Colonic mucosa (tissue), 4 donors: ENCODE measurements at regions not wholly inside any gene's neighbourhood (a gene's known extent, or its start where the extent isn't known, plus 50 kb on each side); places are given as distances from the start of the nearest gene placed in this dataset.
"Not testable (repeated sequence)": the region's sequence is repeated elsewhere in the genome, so short reads cannot be mapped to it uniquely, and the experiment has no call there.

Experiments used
- DNase-seq: peaks from one replicate; pipeline ENCODE4 v3.0.0-alpha.2; 2020
- H3K27ac ChIP-seq: fragments of 200-600 bp; one replicate; pipeline ENCODE4 v1.8.0; 2021
- H3K27me3 ChIP-seq: fragments of 200-600 bp; one replicate; pipeline ENCODE4 v1.8.0; 2021
- H3K36me3 ChIP-seq: fragments of 200-600 bp; one replicate; pipeline ENCODE4 v1.8.0; 2021
- H3K4me1 ChIP-seq: fragments of 200-600 bp; one replicate; pipeline ENCODE4 v1.8.0; 2021; ENCODE audit warnings: mild to moderate bottlenecking
- H3K4me3 ChIP-seq: fragments of 200-600 bp; one replicate; pipeline ENCODE4 v1.8.0; 2021
- H3K9ac ChIP-seq, 2 donors: one replicate each; pipeline ENCODE4 v1.7.0; 2013; ENCODE audit warnings: control low read depth in 2 of 2, low read depth in 2 of 2, low read length in 2 of 2
- H3K9me3 ChIP-seq: fragments of 200-600 bp; one replicate; pipeline ENCODE4 v1.8.0; 2021
- CTCF ChIP-seq: fragments of 200-600 bp; IDR thresholded peaks from one replicate; pipeline ENCODE4 v1.8.0; 2022; ENCODE audit warnings: antibody characterized with exemption, mild to moderate bottlenecking
- intact Hi-C: fragments of 100-400 bp; cut with DNase I; formaldehyde crosslinking; loops from one replicate; pipeline ENCODE4 v1.14.1; 2022
- donor health status: healthy.
- donor health status: DM: no; HTN: no; CAD: no.
- donor health status: DM: no; HTN: no; CAD: no.

- Histone ChIP-seq H3K9me3 (no peaks in the 10 kb centered on the region), H3K36me3 (no peaks in the 10 kb centered on the region), H3K27ac (no peak overlapping the region), H3K4me3 (no peak overlapping the region), H3K27me3 (no peaks in the 10 kb centered on the region), H3K4me1 (no peaks in the 10 kb centered on the region), H3K9ac (no peak overlapping the region)
- TF ChIP-seq CTCF, result no peak
- intact Hi-C loops, result no loop called here
- no peak for DNase-seq
Measured at GRCh38 chr18:46222093-46222492, 117.9 kb downstream of the HAUS1 start.

GRCh38 chr18:46222710-46223360 lies 118.7 kb downstream of the HAUS1 start:
- no peak for DNase-seq
- no peak overlapping the region for H3K4me3 ChIP-seq
- no peaks in the 10 kb centered on the region for H3K9me3 ChIP-seq
- H3K9ac ChIP-seq, result no peak overlapping the region
- H3K36me3 ChIP-seq, result no peaks in the 10 kb centered on the region
- intact Hi-C loops, result no loop called here
- no peaks in the 10 kb centered on the region for H3K4me1 ChIP-seq
- TF ChIP-seq CTCF, result no peak
- no peaks in the 10 kb centered on the region for H3K27me3 ChIP-seq
- no peak overlapping the region for H3K27ac ChIP-seq

GRCh38 chr18:46224181-46224775 lies 120.1 kb downstream of the HAUS1 start:
- no peaks in the 10 kb centered on the region for H3K9me3 ChIP-seq
- intact Hi-C loops, result no loop called here
- DNase-seq, result no peak
- no peak overlapping the region for H3K9ac ChIP-seq
- TF ChIP-seq CTCF, result no peak
- H3K27me3 ChIP-seq, result no peaks in the 10 kb centered on the region
- H3K36me3 ChIP-seq, result no peaks in the 10 kb centered on the region
- H3K4me1 ChIP-seq, result no peaks in the 10 kb centered on the region
- no peak overlapping the region for H3K4me3 ChIP-seq
- no peak overlapping the region for H3K27ac ChIP-seq

GRCh38 chr18:46226461-46226860 lies 122.3 kb downstream of the HAUS1 start:
- no peaks in the 10 kb centered on the region for H3K9me3 ChIP-seq
- no peaks in the 10 kb centered on the region for H3K4me1 ChIP-seq
- no peak overlapping the region for H3K9ac ChIP-seq
- no peak for TF ChIP-seq CTCF
- intact Hi-C loops, result no loop called here
- H3K27me3 ChIP-seq, result no peaks in the 10 kb centered on the region
- H3K36me3 ChIP-seq, result no peaks in the 10 kb centered on the region
- H3K4me3 ChIP-seq, result no peak overlapping the region
- H3K27ac ChIP-seq, result no peak overlapping the region
- DNase-seq, result no peak

- H3K4me3 ChIP-seq, intact Hi-C loops, H3K9me3 ChIP-seq, H3K36me3 ChIP-seq, DNase-seq, H3K27me3 ChIP-seq, H3K4me1 ChIP-seq, H3K27ac ChIP-seq, H3K9ac ChIP-seq: not testable (repeated sequence)
Measured at GRCh38 chr18:46229641-46230040, 125.5 kb downstream of the HAUS1 start.

GRCh38 chr18:46236156-46236555 lies 132.0 kb downstream of the HAUS1 start:
- Histone ChIP-seq H3K9me3 (no peaks in the 10 kb centered on the region), H3K4me1 (no peaks in the 10 kb centered on the region), H3K27ac (no peak overlapping the region), H3K9ac (no peak overlapping the region), H3K27me3 (no peaks in the 10 kb centered on the region), H3K4me3 (no peak overlapping the region), H3K36me3 (no peaks in the 10 kb centered on the region)
- intact Hi-C loops, result no loop called here
- TF ChIP-seq CTCF, result no peak
- DNase-seq, result no peak
